Fibroblast of mammary gland (primary cell): ENCODE measurements at regions not wholly inside any gene's neighbourhood (a gene's known extent, or its start where the extent isn't known, plus 50 kb on each side); places are given as distances from the start of the nearest gene placed in this dataset.
A peak's percentile ranks its signal among the peaks of the same experiment; 100 is the strongest.

ENCODE experiments used
- DNase-seq: peaks from one replicate; pipeline ENCODE4 v3.0.0-alpha.2; 2010; ENCODE audit warnings: low read depth
- H3K4me3 ChIP-seq: 2 replicates; pipeline ENCODE4 v1.5.1; 2011; ENCODE audit warnings: low read depth, mild to moderate bottlenecking, low read length, moderate library complexity; ENCODE audit not compliant: control insufficient read depth
- CTCF ChIP-seq: conservative IDR thresholded peaks from 2 replicates; pipeline ENCODE4 v1.5.1; 2011; ENCODE audit warnings: low read depth, low read length, inconsistent platforms; ENCODE audit not compliant: control insufficient read depth, insufficient read depth

DNA sequence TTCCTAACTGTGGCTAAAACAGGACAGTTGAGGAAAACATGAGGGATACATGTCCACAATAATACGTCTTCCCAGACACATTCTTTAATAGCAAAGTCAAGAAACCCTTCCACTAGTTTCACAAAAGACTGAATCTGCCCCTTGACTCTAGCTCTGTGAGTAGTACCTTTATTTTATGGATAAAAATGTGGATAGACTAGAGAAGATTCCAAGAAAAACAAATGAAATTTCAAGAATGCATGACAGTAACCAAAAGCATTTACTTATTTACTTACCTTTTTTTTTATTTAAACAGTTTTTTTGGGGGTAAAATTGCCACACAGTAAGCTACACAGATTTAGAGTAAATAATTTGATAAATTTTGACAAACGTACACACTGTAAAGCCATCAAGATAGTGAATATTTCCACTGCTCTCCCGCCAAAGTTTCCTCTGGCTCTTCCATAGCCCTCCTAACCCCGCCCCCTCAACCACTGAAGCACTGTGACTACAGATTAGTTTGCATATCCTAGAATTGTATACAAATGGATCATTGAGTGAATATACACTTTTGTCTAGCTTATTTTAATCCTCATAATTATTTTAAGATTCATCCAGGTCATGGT is 420.4 kb upstream of the ZMIZ1 start:
- TF ChIP-seq CTCF: no peak

GRCh38 chr10:78649429-78649828 is 419.3 kb upstream of the ZMIZ1 start:
- no peak for DNase-seq
- no peak for TF ChIP-seq CTCF
- no peak overlapping the region for H3K4me3 ChIP-seq

More for the DNA sequence above, 420.4 kb upstream of the ZMIZ1 start:
- H3K4me3 ChIP-seq: no peak overlapping the region
- DNase-seq: peak; percentile 4

DNA sequence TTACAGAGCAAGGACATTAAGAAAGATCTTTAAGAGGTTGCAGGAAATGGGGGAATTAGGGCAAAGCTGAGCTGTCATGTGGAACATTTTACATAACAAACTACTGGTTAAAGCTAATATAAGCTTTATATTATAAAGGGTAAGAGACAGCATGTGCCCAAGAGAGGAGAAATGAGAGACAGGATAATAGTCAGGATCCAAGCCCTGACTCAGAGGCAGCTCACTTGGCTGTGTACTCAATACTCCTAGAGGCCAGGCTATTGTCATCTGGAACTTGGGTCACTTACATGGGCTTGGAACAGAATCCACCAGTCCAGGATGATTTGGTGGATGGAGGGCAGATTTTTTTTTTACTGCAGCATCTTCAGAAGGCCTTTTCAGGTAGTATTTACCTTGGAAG is 418.6 kb upstream of the ZMIZ1 start:
- DNase-seq: peak; percentile 57
- TF ChIP-seq CTCF: no peak
- no peak overlapping the region for H3K4me3 ChIP-seq

DNA sequence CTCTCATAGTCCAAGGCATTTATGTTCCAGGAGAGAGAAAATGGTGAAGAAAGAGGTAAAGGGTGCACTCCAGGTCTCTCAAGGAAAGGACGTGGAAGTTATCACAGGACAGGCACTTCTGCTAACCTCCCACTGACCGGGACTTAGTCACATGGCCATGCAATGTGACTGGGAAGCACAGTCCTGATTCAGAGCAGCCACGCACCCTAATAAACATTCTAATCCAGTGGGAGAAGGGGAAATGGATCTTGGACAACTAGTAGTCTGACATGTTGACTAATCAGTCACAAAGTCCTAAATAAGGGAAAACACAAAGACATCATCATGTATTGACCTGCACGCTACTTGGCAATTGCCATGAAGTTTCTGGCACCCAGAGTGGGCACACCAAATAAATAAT is 417.5 kb upstream of the ZMIZ1 start:
- no peak for TF ChIP-seq CTCF
- peak; percentile 38 for DNase-seq
- no peak overlapping the region for H3K4me3 ChIP-seq

- TF ChIP-seq CTCF: no peak
- H3K4me3 ChIP-seq: no peak overlapping the region
- DNase-seq: no peak
These were observed 415.2 kb upstream of the ZMIZ1 start for GRCh38 chr10:78653555-78653954.

GRCh38 chr10:78654047-78654590 is 414.6 kb upstream of the ZMIZ1 start:
- no peak overlapping the region for H3K4me3 ChIP-seq
- no peak for TF ChIP-seq CTCF
- no peak for DNase-seq
